ENCODE measurements at regions not wholly inside any gene's neighbourhood (a gene's known extent, or its start where the extent isn't known, plus 50 kb on each side); places are given as distances from the start of the nearest gene placed in this dataset.

GRCh38 chr22:44621401-44622146, 80.4 kb upstream of the PRR5 start:
- intact Hi-C loops (cut with micrococcal nuclease): loop anchor here (5.0 kb wide), 2 partner anchors 124 to 269 kb away; partner anchors contain the start of gene RTL6
- ChIA-PET POLR2A (ENCODE audit: unreplicated experiment) (no interaction called here), CTCF (no interaction called here)
- no peaks in the 10 kb centered on the region for H3K36me3 ChIP-seq (ENCODE audit: control insufficient read depth, insufficient read depth, low read length)
- H3K4me2 ChIP-seq (ENCODE audit: low read depth, low read length): no peak overlapping the region
- H4K8ac ChIP-seq (ENCODE audit: low read depth in 2 of 2, low read length in 2 of 2): no peak overlapping the region
- peak overlapping the region; percentile 55 for H2AK9ac ChIP-seq (replicated peaks; ENCODE audit: low read depth, low read length, poor library complexity)
- dilution Hi-C loops (cut with HindIII; ENCODE audit: low sequenced_read_pairs, unreplicated experiment): no loop called here
- no peaks in the 10 kb centered on the region for H3K4me1 ChIP-seq (ENCODE audit: control insufficient read depth, insufficient read depth, low read length)
- H3K14ac ChIP-seq (replicated peaks; ENCODE audit: low read depth, low read length): no peak overlapping the region
- no peak overlapping the region for H3K56ac ChIP-seq (ENCODE audit: extremely low read depth, insufficient read depth, low read length)
- ATAC-seq (ENCODE audit: low read depth): no peak
- H4K91ac ChIP-seq (ENCODE audit: insufficient read depth, low read depth, low read length): no peak overlapping the region
- H2BK120ac ChIP-seq (ENCODE audit: low read depth, low read length): no peak overlapping the region
- no peak overlapping the region for H3K4me3 ChIP-seq (ENCODE audit: insufficient read depth, low read depth, low read length)
- H2BK20ac ChIP-seq (ENCODE audit: low read depth, low read length): no peak overlapping the region
- DNase-seq: no peak
- H4K20me1 ChIP-seq (ENCODE audit: insufficient read depth, low read length): no peaks in the 10 kb centered on the region
- in situ Hi-C loops (cut with MboI; ENCODE audit: low sequenced_read_pairs): loop anchor here (5.0 to 10.0 kb wide), 2 partner anchors 307 to 534 kb away; partner anchors contain the start of gene SHISAL1
- H3K79me1 ChIP-seq (ENCODE audit: low read depth in 1 of 2, low read length in 2 of 2): no peaks in the 10 kb centered on the region
- no peak overlapping the region for H2BK5ac ChIP-seq (ENCODE audit: low read depth, low read length, poor library complexity, severe bottlenecking)
- no peak overlapping the region for H3K18ac ChIP-seq (ENCODE audit: low read depth, low read length)
- H2BK15ac ChIP-seq (ENCODE audit: low read depth, low read length): no peak overlapping the region
- H3K9ac ChIP-seq (ENCODE audit: low read depth, low read length): no peak overlapping the region
- 93% methylated on average over 3 of the region's 21 CpGs; no CpG with 5 or more reads in 1 of the 2 experiments for WGBS, 2 experiments (ENCODE audit: extremely low coverage in 2 of 2, insufficient read length in 1 of 2)
- no peak overlapping the region for H2AK5ac ChIP-seq (ENCODE audit: low read depth, low read length)
- H2AFZ ChIP-seq (replicated peaks; ENCODE audit: low read length, poor library complexity): no peak overlapping the region
- no peak overlapping the region for H4K5ac ChIP-seq (ENCODE audit: low read depth, low read length)
- no peak overlapping the region for H3K4ac ChIP-seq (ENCODE audit: low read depth, low read length)
- peaks cover 12% of the 10 kb centered on the region for H3K9me1 ChIP-seq (ENCODE audit: insufficient read depth, low read length)
- BruUV-seq (replicated peaks): no TSS peak
- H3K27ac ChIP-seq (ENCODE audit: insufficient read depth, low read length): no peak overlapping the region
- H3K27me3 ChIP-seq (ENCODE audit: control insufficient read depth, insufficient read depth, low read length): no peaks in the 10 kb centered on the region; the same call in 1 of the 2 replicates
- no peak overlapping the region for H3K23ac ChIP-seq (ENCODE audit: low read depth, low read length)
- no peaks in the 10 kb centered on the region for H3K9me3 ChIP-seq (ENCODE audit: control insufficient read depth, insufficient read depth, low read length)
- TF ChIP-seq RAD21 (IDR thresholded peaks at IDR 0.05; ENCODE audit: low read length) (no peak), USF2 (IDR thresholded peaks at IDR 0.05; ENCODE audit: low read depth, low read length) (no peak), MXI1 (IDR thresholded peaks at IDR 0.05; ENCODE audit: borderline replicate concordance, low read depth, low read length) (no peak), MAZ (IDR thresholded peaks at IDR 0.05; ENCODE audit: borderline replicate concordance, low read depth, low read length) (no peak), RFX5 (IDR thresholded peaks at IDR 0.05; ENCODE audit: low read depth, low read length) (no peak), BHLHE40 (IDR thresholded peaks at IDR 0.05; ENCODE audit: low read depth, low read length) (no peak), CEBPB (IDR thresholded peaks at IDR 0.05; ENCODE audit: low read depth, low read length) (no peak), SMC3 (IDR thresholded peaks at IDR 0.05; ENCODE audit: low read depth, low read length) (no peak), NFE2L2 (IDR thresholded peaks at IDR 0.05; ENCODE audit: low read depth, low read length) (no peak), FOS (IDR thresholded peaks at IDR 0.05; ENCODE audit: low read depth, low read length) (no peak)
- TF ChIP-seq, protein P1, sequence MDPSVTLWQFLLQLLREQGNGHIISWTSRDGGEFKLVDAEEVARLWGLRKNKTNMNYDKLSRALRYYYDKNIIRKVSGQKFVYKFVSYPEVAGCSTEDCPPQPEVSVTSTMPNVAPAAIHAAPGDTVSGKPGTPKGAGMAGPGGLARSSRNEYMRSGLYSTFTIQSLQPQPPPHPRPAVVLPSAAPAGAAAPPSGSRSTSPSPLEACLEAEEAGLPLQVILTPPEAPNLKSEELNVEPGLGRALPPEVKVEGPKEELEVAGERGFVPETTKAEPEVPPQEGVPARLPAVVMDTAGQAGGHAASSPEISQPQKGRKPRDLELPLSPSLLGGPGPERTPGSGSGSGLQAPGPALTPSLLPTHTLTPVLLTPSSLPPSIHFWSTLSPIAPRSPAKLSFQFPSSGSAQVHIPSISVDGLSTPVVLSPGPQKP (IDR thresholded peaks at IDR 0.05; ENCODE audit: borderline replicate concordance, low read depth, low read length): no peak
- TF ChIP-seq, protein P2, sequence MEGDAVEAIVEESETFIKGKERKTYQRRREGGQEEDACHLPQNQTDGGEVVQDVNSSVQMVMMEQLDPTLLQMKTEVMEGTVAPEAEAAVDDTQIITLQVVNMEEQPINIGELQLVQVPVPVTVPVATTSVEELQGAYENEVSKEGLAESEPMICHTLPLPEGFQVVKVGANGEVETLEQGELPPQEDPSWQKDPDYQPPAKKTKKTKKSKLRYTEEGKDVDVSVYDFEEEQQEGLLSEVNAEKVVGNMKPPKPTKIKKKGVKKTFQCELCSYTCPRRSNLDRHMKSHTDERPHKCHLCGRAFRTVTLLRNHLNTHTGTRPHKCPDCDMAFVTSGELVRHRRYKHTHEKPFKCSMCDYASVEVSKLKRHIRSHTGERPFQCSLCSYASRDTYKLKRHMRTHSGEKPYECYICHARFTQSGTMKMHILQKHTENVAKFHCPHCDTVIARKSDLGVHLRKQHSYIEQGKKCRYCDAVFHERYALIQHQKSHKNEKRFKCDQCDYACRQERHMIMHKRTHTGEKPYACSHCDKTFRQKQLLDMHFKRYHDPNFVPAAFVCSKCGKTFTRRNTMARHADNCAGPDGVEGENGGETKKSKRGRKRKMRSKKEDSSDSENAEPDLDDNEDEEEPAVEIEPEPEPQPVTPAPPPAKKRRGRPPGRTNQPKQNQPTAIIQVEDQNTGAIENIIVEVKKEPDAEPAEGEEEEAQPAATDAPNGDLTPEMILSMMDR (conservative IDR thresholded peaks at IDR 0.05; ENCODE audit: low read depth, low read length): no peak
